ENCODE measurements at regions not wholly inside any gene's neighbourhood (a gene's known extent, or its start where the extent isn't known, plus 50 kb on each side); places are given as distances from the start of the nearest gene placed in this dataset.

- TF ChIP-seq CTCF (IDR thresholded peaks at IDR 0.05; ENCODE audit: borderline replicate concordance, extremely low read depth, insufficient read depth): no peak
- no peak for FAIRE-seq
Measured at GRCh38 chr10:107701943-107702342, 537.4 kb upstream of the SORCS1 start.

DNA sequence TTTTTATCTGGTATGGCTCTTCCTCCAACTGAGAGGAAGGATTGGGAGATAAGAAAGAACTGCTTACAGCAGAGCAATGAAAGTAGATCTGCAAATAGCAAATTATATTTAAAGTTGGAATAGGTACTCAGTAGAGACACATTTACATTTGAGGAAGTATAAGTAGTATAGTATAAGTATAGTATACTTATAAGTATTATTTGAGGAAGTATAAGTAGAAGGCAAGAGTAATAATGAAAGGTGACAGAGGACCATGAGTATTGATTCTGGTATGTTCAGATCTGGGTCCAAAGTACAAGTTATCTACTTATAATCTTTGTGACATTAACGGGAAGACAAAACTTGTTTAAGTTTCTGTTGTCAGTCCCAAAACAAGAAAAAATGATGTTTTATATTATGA, 527.6 kb upstream of the SORCS1 start:
- no peak for TF ChIP-seq CTCF (IDR thresholded peaks at IDR 0.05; ENCODE audit: borderline replicate concordance, extremely low read depth, insufficient read depth)
- no peaks in the 10 kb centered on the region for H3K4me1 ChIP-seq (ENCODE audit: control insufficient read depth in 2 of 3, insufficient read depth in 2 of 3, low read depth in 1 of 3, low read length in 3 of 3)
- FAIRE-seq (no peak), DNase-seq (no peak)
- intact Hi-C loops (cut with DNase I): no loop called here
- H3K9ac ChIP-seq (ENCODE audit: low read length in 3 of 3): no peak overlapping the region
- no peak overlapping the region for H3K4me3 ChIP-seq (ENCODE audit: low read length in 3 of 3)
- H3K36me3 ChIP-seq (ENCODE audit: control insufficient read depth in 2 of 3, insufficient read depth in 3 of 3, low read length in 3 of 3): no peaks in the 10 kb centered on the region
- H3K9me3 ChIP-seq (ENCODE audit: control insufficient read depth in 2 of 3, insufficient read depth in 1 of 3, low read length in 3 of 3): no peaks in the 10 kb centered on the region
- H3K27me3 ChIP-seq (ENCODE audit: control insufficient read depth, insufficient read depth, low read length): no peaks in the 10 kb centered on the region
- no peak overlapping the region for H3K27ac ChIP-seq (ENCODE audit: low read depth in 2 of 2, low read length in 2 of 2)

More at GRCh38 chr10:107701943-107702342, 537.4 kb upstream of the SORCS1 start:
- intact Hi-C loops (cut with DNase I): no loop called here
- DNase-seq: no peak
- H3K36me3 ChIP-seq (ENCODE audit: control insufficient read depth in 2 of 3, insufficient read depth in 3 of 3, low read length in 3 of 3): no peaks in the 10 kb centered on the region
- no peak overlapping the region for H3K9ac ChIP-seq (ENCODE audit: low read length in 3 of 3)
- no peaks in the 10 kb centered on the region for H3K9me3 ChIP-seq (ENCODE audit: control insufficient read depth in 2 of 3, insufficient read depth in 1 of 3, low read length in 3 of 3)
- H3K27ac ChIP-seq (ENCODE audit: low read depth in 2 of 2, low read length in 2 of 2): no peak overlapping the region
- H3K4me1 ChIP-seq (ENCODE audit: control insufficient read depth in 2 of 3, insufficient read depth in 2 of 3, low read depth in 1 of 3, low read length in 3 of 3): no peaks in the 10 kb centered on the region
- H3K4me3 ChIP-seq (ENCODE audit: low read length in 3 of 3): no peak overlapping the region
- H3K27me3 ChIP-seq (ENCODE audit: control insufficient read depth, insufficient read depth, low read length): no peaks in the 10 kb centered on the region

- Histone ChIP-seq H3K27me3 (ENCODE audit: control insufficient read depth, insufficient read depth, low read length) (no peaks in the 10 kb centered on the region), H3K27ac (ENCODE audit: low read depth in 2 of 2, low read length in 2 of 2) (no peak overlapping the region), H3K9me3 (ENCODE audit: control insufficient read depth in 2 of 3, insufficient read depth in 1 of 3, low read length in 3 of 3) (no peaks in the 10 kb centered on the region), H3K4me3 (ENCODE audit: low read length in 3 of 3) (no peak overlapping the region), H3K9ac (ENCODE audit: low read length in 3 of 3) (no peak overlapping the region), H3K4me1 (ENCODE audit: control insufficient read depth in 2 of 3, insufficient read depth in 2 of 3, low read depth in 1 of 3, low read length in 3 of 3) (no peaks in the 10 kb centered on the region), H3K36me3 (ENCODE audit: control insufficient read depth in 2 of 3, insufficient read depth in 3 of 3, low read length in 3 of 3) (no peaks in the 10 kb centered on the region)
- FAIRE-seq: no peak
- DNase-seq: no peak
- TF ChIP-seq CTCF (IDR thresholded peaks at IDR 0.05; ENCODE audit: borderline replicate concordance, extremely low read depth, insufficient read depth): no peak
- intact Hi-C loops (cut with DNase I): no loop called here
Measured at GRCh38 chr10:107689323-107689722, 524.8 kb upstream of the SORCS1 start.

DNA sequence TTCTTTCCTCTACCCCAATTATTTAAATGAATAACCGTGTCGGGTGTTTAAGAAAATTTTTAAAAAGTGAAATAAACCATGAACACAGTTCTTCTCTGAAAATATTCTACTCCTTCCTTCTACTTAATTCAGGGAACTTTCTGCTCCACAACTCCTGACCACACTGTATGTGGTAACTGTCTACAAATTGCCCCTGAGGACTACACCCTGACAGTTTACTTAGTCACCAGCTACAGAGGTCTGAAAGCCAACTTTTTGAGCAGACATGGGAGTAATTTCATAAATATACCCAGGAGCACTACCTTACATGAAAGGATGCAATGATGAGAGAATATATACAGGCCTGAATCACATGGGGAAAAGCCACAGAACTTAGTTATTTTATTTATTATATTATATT, 523.2 kb upstream of the SORCS1 start:
- Histone ChIP-seq H3K36me3 (ENCODE audit: control insufficient read depth in 2 of 3, insufficient read depth in 3 of 3, low read length in 3 of 3) (no peaks in the 10 kb centered on the region), H3K4me3 (ENCODE audit: low read length in 3 of 3) (no peak overlapping the region), H3K9ac (ENCODE audit: low read length in 3 of 3) (no peak overlapping the region), H3K27ac (ENCODE audit: low read depth in 2 of 2, low read length in 2 of 2) (no peak overlapping the region), H3K27me3 (ENCODE audit: control insufficient read depth, insufficient read depth, low read length) (no peaks in the 10 kb centered on the region), H3K9me3 (ENCODE audit: control insufficient read depth in 2 of 3, insufficient read depth in 1 of 3, low read length in 3 of 3) (no peaks in the 10 kb centered on the region), H3K4me1 (ENCODE audit: control insufficient read depth in 2 of 3, insufficient read depth in 2 of 3, low read depth in 1 of 3, low read length in 3 of 3) (no peaks in the 10 kb centered on the region)
- DNase-seq (no peak), FAIRE-seq (no peak)
- no peak for TF ChIP-seq CTCF (IDR thresholded peaks at IDR 0.05; ENCODE audit: borderline replicate concordance, extremely low read depth, insufficient read depth)
- intact Hi-C loops (cut with DNase I): no loop called here

Data from kidney (tissue), 13 donors.